ENCODE measurements at regions not wholly inside any gene's neighbourhood (a gene's known extent, or its start where the extent isn't known, plus 50 kb on each side); places are given as distances from the start of the nearest gene placed in this dataset.

- TF ChIP-seq POLR2A (IDR thresholded peaks at IDR 0.05; ENCODE audit: low read depth, low read length), result no peak
- TF ChIP-seq EZH2 (IDR thresholded peaks at IDR 0.05; ENCODE audit: borderline replicate concordance, low read depth, low read length, severe bottlenecking), result no peak
These were observed 139.5 kb upstream of the RND3 start for GRCh38 chr2:150626934-150627411.

Measured in endothelial cell of umbilical vein (primary cell).